GM06990 (cell line): ENCODE measurements at regions not wholly inside any gene's neighbourhood (a gene's known extent, or its start where the extent isn't known, plus 50 kb on each side); places are given as distances from the start of the nearest gene placed in this dataset.

Experiments
- DNase-seq: peaks from one replicate; pipeline ENCODE4 v3.0.0-alpha.2; 2011; ENCODE audit not compliant: insufficient read length; ENCODE audit errors: extremely low read depth
- H3K27me3 ChIP-seq: replicated peaks from 2 replicates; pipeline ENCODE4 v1.6.0; 2011; ENCODE audit warnings: low read length; ENCODE audit not compliant: control insufficient read depth, insufficient read depth
- H3K36me3 ChIP-seq: 2 replicates; pipeline ENCODE4 v1.5.1; 2011; ENCODE audit warnings: low read length; ENCODE audit not compliant: control insufficient read depth, insufficient read depth
- H3K4me3 ChIP-seq: replicated peaks from 2 replicates; pipeline ENCODE4 v1.5.1; 2011; ENCODE audit warnings: low read depth, mild to moderate bottlenecking, control low read depth, low read length
- CTCF ChIP-seq: IDR thresholded peaks from 2 replicates; pipeline ENCODE4 v1.5.1; 2011; ENCODE audit warnings: low read length, control low read depth, mild to moderate bottlenecking, inconsistent platforms; ENCODE audit not compliant: insufficient read depth, poor library complexity, severe bottlenecking

- no peak for TF ChIP-seq CTCF
- no peak for DNase-seq
- no peaks in the 10 kb centered on the region for H3K36me3 ChIP-seq
- no peak overlapping the region for H3K4me3 ChIP-seq
- H3K27me3 ChIP-seq: no peaks in the 10 kb centered on the region
Observed at GRCh38 chr4:81621490-81621889, 149.8 kb upstream of the RASGEF1B start.

GRCh38 chr4:81620442-81620841, 148.7 kb upstream of the RASGEF1B start:
- DNase-seq: no peak
- Histone ChIP-seq H3K36me3 (no peaks in the 10 kb centered on the region), H3K4me3 (no peak overlapping the region), H3K27me3 (no peaks in the 10 kb centered on the region)
- no peak for TF ChIP-seq CTCF

GRCh38 chr4:81617545-81617944, 145.8 kb upstream of the RASGEF1B start:
- Histone ChIP-seq H3K4me3 (no peak overlapping the region), H3K27me3 (no peaks in the 10 kb centered on the region), H3K36me3 (no peaks in the 10 kb centered on the region)
- no peak for TF ChIP-seq CTCF
- DNase-seq: no peak

- H3K4me3 ChIP-seq: no peak overlapping the region
- DNase-seq: no peak
- TF ChIP-seq CTCF: no peak
- H3K36me3 ChIP-seq: no peaks in the 10 kb centered on the region
- H3K27me3 ChIP-seq: no peaks in the 10 kb centered on the region
Observed at GRCh38 chr4:81611221-81611620, 139.5 kb upstream of the RASGEF1B start.

- Histone ChIP-seq H3K36me3 (no peaks in the 10 kb centered on the region), H3K4me3 (no peak overlapping the region), H3K27me3 (no peaks in the 10 kb centered on the region)
- no peak for TF ChIP-seq CTCF
- no peak for DNase-seq
Observed at GRCh38 chr4:81609844-81610243, 138.1 kb upstream of the RASGEF1B start.

- DNase-seq: no peak
- no peaks in the 10 kb centered on the region for H3K27me3 ChIP-seq
- no peak overlapping the region for H3K4me3 ChIP-seq
- no peak for TF ChIP-seq CTCF
- H3K36me3 ChIP-seq: no peaks in the 10 kb centered on the region
Observed at GRCh38 chr4:81607950-81608349, 136.2 kb upstream of the RASGEF1B start.
